IPS-15b (cell line): ENCODE measurements at regions not wholly inside any gene's neighbourhood (a gene's known extent, or its start where the extent isn't known, plus 50 kb on each side); places are given as distances from the start of the nearest gene placed in this dataset.

Source experiments
- H3K27me3 ChIP-seq: one replicate; pipeline ENCODE4 v1.6.1; 2013; ENCODE audit warnings: low read length; ENCODE audit not compliant: control insufficient read depth, insufficient read depth
- H3K36me3 ChIP-seq: one replicate; pipeline ENCODE4 v1.6.1; 2013; ENCODE audit warnings: low read length; ENCODE audit not compliant: control insufficient read depth, insufficient read depth
- H3K4me1 ChIP-seq: one replicate; pipeline ENCODE4 v1.6.1; 2013; ENCODE audit warnings: mild to moderate bottlenecking, low read length; ENCODE audit not compliant: control insufficient read depth, insufficient read depth
- H3K4me3 ChIP-seq: one replicate; pipeline ENCODE4 v1.5.1; 2013; ENCODE audit warnings: low read depth, low read length
- H3K9ac ChIP-seq: one replicate; pipeline ENCODE4 v1.6.1; 2013; ENCODE audit warnings: low read depth, mild to moderate bottlenecking, low read length
- H3K9me3 ChIP-seq: one replicate; pipeline ENCODE4 v1.6.1; 2013; ENCODE audit warnings: mild to moderate bottlenecking, low read length; ENCODE audit not compliant: control insufficient read depth, insufficient read depth

GRCh38 chr16:73565263-73565662 lies 517.3 kb upstream of the ZFHX3 start:
- no peak overlapping the region for H3K9ac ChIP-seq
- H3K4me1 ChIP-seq: peaks cover 2% of the 10 kb centered on the region
- H3K27me3 ChIP-seq: no peaks in the 10 kb centered on the region
- no peaks in the 10 kb centered on the region for H3K36me3 ChIP-seq
- H3K9me3 ChIP-seq: no peaks in the 10 kb centered on the region
- H3K4me3 ChIP-seq: no peak overlapping the region

DNA sequence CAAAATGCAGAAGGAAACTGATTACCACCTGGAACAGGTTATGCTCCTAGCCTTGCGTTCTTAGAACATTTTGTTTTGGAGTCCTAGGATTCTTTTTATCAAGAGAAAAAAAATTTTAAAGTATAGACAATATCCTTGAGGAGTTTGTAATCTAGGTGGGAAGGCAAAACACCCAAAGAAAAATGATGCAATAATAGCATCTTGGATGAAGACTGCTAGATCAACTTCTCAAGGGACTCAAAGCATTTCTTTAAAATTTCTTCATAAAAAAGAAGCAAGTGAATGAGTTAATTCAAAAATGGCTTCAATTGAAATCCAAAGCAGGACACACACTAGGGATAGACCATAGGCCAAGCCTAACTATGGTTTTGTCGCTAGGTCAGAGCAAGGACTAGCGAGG lies 515.8 kb upstream of the ZFHX3 start:
- H3K36me3 ChIP-seq: no peaks in the 10 kb centered on the region
- H3K9me3 ChIP-seq: no peaks in the 10 kb centered on the region
- no peak overlapping the region for H3K4me3 ChIP-seq
- H3K27me3 ChIP-seq: no peaks in the 10 kb centered on the region
- H3K9ac ChIP-seq: no peak overlapping the region
- H3K4me1 ChIP-seq: no peaks in the 10 kb centered on the region

DNA sequence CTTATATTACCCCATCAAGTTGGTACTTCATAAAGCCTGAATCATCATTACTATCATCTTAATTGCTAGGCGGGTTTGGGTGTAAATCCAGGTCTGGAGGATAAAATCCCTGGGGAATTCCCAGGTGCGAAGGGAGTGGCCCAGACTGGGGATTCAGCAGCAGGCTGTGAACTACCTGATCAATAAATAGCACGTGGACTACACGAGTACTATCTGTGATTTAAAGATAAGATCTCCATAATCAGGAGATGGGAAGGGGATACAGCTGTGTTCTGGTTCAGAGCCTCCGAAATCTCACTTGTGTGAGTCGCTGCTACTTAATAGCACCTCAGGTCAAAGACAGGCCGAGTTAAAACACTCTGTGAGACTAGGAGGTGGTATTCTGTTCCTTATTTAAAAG lies 512.6 kb upstream of the ZFHX3 start:
- Histone ChIP-seq H3K9ac (no peak overlapping the region), H3K9me3 (no peaks in the 10 kb centered on the region), H3K4me1 (no peaks in the 10 kb centered on the region), H3K4me3 (no peak overlapping the region), H3K36me3 (no peaks in the 10 kb centered on the region), H3K27me3 (no peaks in the 10 kb centered on the region)

- Histone ChIP-seq H3K4me3 (no peak overlapping the region), H3K4me1 (no peaks in the 10 kb centered on the region), H3K27me3 (no peaks in the 10 kb centered on the region), H3K9ac (no peak overlapping the region), H3K9me3 (no peaks in the 10 kb centered on the region), H3K36me3 (no peaks in the 10 kb centered on the region)
These were observed 510.3 kb upstream of the ZFHX3 start for GRCh38 chr16:73558219-73558618.

- Histone ChIP-seq H3K36me3 (no peaks in the 10 kb centered on the region), H3K4me1 (peaks cover 3% of the 10 kb centered on the region), H3K9ac (no peak overlapping the region), H3K9me3 (no peaks in the 10 kb centered on the region), H3K27me3 (no peaks in the 10 kb centered on the region), H3K4me3 (no peak overlapping the region)
These were observed 506.2 kb upstream of the ZFHX3 start for GRCh38 chr16:73553941-73554660.

DNA sequence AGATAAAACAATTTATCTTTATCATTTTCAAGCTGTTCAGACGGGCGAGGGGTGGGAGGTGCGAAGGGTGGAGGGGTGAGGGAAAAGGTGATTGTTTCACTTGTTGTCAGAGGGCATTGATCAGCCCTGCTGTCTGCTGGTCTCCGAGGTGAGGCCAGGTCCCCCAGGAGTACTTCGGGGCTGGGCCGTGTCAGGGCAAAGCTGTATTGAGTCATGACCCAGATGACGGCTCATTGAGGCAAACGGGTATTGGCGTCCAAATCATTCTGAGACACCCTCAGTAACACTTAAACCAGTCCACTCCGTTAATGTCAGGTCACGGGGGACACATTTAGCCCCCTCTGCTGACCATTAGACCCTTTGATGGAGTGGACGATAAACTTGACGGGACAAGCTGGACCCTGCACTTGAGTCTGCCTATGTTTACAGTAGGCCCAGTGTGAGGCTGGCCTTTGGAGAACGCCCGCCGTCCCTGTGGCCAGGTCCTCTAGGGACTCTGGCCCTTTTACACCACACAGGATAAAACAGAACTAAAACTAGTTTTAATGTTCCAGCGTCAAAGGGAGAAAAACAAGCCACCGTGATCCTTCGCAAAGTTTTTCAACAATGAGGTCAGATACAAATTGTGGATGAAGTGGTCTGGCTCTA lies 502.2 kb upstream of the ZFHX3 start:
- Histone ChIP-seq H3K9ac (no peak overlapping the region), H3K27me3 (no peaks in the 10 kb centered on the region), H3K4me1 (peaks cover 3% of the 10 kb centered on the region), H3K36me3 (no peaks in the 10 kb centered on the region), H3K9me3 (no peaks in the 10 kb centered on the region), H3K4me3 (no peak overlapping the region)

DNA sequence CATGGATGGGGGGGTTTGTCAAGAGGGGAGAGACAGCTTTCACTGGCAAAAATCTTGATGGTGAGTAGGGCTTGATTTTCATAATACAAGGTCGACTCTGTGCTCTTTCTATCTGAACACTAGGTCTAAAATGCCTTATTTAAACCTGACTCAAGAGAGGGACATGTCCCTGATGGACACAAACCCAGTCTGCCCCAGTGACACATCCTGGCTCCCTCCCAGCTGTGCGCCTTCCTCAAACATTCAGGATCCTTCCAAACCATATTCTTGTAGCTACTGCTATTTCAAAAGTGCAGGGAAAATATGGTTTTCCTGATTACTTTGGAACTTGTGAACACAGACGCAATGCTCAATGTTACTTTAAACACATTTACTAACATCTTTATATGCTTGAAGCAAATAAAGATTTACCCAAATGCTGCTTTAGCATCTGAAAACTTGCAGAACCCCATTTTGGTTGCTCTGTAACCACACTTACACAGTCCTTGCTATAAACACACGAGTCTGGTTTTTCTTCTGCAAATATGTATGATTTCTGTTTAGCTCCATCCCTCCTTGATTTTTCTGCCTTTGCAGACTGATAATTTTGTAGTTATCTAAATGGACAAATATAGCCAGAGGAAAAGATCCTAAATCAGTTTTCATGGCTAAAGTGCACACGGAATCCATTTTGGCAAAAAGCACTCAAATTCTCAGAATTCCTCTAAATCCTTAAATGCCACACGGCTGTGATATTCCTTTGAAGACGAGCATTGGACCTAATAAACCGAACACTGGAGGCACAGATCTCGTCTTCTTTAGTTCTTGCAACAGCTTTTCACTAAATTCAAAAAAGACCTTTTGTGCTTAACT lies 499.9 kb upstream of the ZFHX3 start:
- peaks cover 13% of the 10 kb centered on the region for H3K4me1 ChIP-seq
- H3K9me3 ChIP-seq: no peaks in the 10 kb centered on the region
- no peak overlapping the region for H3K9ac ChIP-seq
- no peak overlapping the region for H3K4me3 ChIP-seq
- no peaks in the 10 kb centered on the region for H3K36me3 ChIP-seq
- H3K27me3 ChIP-seq: peaks cover 6% of the 10 kb centered on the region

DNA sequence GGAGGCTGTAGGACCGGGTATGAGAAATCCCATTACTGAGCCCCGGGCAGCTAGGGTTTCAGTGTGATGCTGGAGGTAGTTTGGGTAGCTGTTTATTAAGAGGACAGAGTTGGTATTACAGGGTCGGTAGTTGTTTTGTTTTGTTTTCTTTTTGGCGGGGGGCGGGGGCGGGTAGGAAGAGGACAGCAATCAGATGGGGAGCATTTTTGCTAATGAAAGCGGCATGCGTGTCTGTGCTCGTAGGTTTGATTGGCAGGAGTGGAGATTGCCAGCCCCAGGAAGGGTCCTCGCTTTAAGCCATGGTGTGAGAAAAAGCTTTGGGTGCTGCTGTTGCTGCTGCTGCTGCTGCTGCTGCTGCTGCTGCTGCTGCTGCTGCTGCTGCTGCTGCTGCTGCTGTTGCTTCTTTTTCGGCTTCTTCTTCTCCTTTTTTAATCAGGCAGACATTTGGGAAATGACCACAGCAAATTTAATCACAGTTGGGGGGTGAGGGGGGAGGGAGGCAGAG lies 498.5 kb upstream of the ZFHX3 start:
- Histone ChIP-seq H3K36me3 (no peaks in the 10 kb centered on the region), H3K9ac (no peak overlapping the region), H3K9me3 (no peaks in the 10 kb centered on the region), H3K4me1 (peaks cover 13% of the 10 kb centered on the region), H3K27me3 (peaks cover 6% of the 10 kb centered on the region), H3K4me3 (no peak overlapping the region)

DNA sequence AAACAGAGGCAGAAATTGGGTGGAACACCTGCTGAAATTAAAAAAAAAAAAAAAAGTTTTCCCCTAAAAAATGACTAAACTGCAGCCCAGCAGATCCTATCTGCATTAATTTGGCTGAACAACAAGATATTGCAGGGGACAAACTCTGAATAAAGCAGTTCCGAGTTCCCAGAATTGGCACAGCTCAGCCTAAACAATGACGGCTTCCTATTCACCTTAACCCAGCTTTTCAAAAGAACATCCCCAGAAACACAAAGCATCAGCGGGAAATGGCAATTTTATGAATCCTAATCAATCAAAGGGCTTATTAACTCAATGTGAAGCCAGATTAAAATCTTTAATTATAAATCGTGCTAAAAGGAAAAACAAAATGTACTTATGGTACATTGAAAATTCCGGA lies 497.8 kb upstream of the ZFHX3 start:
- H3K27me3 ChIP-seq: peaks cover 6% of the 10 kb centered on the region
- no peak overlapping the region for H3K9ac ChIP-seq
- H3K9me3 ChIP-seq: no peaks in the 10 kb centered on the region
- no peaks in the 10 kb centered on the region for H3K36me3 ChIP-seq
- peaks cover 13% of the 10 kb centered on the region for H3K4me1 ChIP-seq
- no peak overlapping the region for H3K4me3 ChIP-seq

DNA sequence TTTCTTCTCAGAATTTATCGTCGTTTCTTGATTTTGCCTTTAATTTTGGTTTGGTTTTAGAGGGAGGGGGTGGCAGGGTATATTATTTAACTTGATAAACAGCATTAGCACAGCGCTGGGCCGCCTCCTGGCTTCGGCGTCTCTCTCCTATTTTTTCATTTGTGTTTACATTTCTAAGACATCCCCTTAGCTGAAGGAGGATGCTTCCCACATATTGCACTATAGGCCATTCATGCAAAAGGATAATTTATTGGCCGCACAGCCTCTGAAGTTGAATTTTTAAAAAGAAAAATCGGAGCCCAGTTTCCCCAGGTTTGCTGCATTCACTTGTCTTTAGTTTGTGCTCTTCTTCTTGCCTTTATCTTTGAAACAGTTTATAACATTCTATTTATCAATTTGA lies 497.4 kb upstream of the ZFHX3 start:
- H3K4me3 ChIP-seq: no peak overlapping the region
- no peak overlapping the region for H3K9ac ChIP-seq
- no peaks in the 10 kb centered on the region for H3K9me3 ChIP-seq
- peaks cover 6% of the 10 kb centered on the region for H3K27me3 ChIP-seq
- H3K4me1 ChIP-seq: peaks cover 13% of the 10 kb centered on the region
- no peaks in the 10 kb centered on the region for H3K36me3 ChIP-seq

DNA sequence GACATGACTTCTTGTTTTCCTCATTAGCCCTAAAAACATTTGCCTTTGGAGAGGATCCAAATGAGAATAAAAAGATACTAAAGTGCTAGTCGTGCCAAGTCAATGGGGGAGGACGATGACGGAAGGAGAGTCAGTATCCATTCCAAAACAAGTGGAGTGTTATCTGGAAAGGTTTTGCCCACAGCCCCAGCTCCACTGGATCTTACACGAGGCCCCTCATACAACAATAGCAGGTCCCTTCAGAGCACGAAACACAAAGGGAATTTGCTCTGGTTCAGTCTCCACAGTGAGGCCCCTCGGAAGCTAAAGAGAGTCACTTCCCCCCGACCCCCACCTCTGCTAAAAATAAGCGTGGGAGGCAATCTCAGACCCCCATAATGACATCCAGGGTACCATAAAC lies 496.9 kb upstream of the ZFHX3 start:
- H3K4me1 ChIP-seq: peaks cover 13% of the 10 kb centered on the region
- no peak overlapping the region for H3K9ac ChIP-seq
- no peaks in the 10 kb centered on the region for H3K36me3 ChIP-seq
- no peaks in the 10 kb centered on the region for H3K9me3 ChIP-seq
- H3K4me3 ChIP-seq: peak overlapping the region; percentile 59
- H3K27me3 ChIP-seq: peaks cover 6% of the 10 kb centered on the region
